Activated T-cell treated with anti-CD3 and anti-CD28 coated beads, Interleukin-2, amount 50 U/mL, for 1 hour (primary cell): ENCODE measurements at regions not wholly inside any gene's neighbourhood (a gene's known extent, or its start where the extent isn't known, plus 50 kb on each side); places are given as distances from the start of the nearest gene placed in this dataset.
"Not testable (repeated sequence)": the region's sequence is repeated elsewhere in the genome, so short reads cannot be mapped to it uniquely, and the experiment has no call there.

Source experiments
- DNase-seq: peaks from one replicate; pipeline ENCODE4 v3.0.0-alpha.2; 2020

DNA sequence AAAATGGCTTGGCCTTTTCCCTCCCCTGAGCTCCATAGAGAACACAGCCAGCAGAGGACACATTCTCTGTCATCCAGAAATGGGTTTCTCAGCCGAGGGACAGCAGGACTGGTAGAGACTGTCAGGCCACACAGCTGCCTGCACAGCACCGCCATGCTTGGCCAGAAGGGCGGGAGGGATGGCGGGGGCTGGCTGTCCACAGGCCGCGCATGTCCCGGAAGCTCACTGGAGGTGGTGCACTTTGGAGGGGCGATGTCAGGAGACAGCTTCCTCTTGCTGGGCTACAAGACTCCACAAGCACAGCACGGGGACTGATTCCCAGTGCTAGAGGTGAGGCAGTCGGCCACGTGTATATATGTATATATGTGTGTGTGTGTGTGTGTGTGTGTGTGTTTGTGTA, 125.3 kb downstream of the GOLGA6L4 start:
- not testable (repeated sequence) for DNase-seq

DNA sequence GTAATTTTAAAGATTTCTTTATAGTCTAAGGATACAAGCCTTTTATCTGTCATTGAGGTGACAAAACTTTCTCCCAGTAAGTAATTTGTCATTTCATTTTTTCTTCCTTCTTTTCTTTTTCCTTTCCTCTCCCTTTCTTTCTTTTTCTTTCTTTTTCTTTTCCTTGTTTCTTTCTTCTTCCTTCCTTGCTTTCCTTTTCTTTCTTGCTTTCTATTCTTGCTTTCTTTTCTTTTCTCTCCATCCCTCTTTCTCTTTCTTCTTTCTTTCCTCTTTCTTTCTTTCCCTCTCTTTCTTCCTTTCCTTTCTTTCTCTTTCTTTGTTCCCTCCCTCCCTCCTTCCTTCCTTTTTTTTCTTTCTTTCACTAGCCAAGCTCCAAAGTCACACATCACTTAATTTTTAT, 148.8 kb downstream of the GOLGA6L4 start:
- not testable (repeated sequence) for DNase-seq

DNA sequence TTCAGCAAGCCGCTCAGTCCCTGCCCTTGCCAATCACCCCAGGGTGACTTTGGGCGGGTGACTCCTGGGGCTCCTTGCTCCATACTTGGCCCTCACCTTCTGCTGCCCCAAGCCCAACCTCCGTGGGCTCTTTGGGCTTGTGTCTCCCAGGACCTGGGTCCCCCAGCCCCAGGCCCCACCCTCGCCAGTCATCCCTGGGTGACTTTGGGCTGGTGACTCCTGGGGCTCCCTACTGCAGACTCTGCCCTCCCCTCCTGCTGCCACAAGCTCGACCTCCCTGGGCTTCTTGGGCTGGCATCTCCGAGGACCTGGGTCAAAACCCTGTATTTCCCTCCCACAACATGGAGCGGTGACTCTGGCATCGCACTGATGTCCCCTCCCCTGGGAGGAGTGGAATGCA, 151.5 kb downstream of the GOLGA6L4 start:
- no peak for DNase-seq

DNA sequence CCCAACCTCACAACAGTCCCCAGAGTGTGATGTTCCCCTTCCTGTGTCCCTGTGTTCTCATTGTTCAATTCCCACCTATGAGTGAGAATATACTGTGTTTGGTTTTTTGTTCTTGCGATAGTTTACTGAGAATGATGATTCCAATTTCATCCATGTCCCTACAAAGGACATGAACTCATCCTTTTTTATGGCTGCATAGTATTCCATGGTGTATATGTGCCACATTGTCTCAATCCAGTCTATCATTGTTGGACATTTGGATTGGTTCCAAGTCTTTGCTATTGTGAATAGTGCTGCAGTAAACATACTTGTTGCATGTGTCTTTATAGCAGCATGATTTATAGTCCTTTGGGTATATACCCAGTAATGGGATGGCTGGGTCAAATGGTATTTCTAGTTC, 152.6 kb downstream of the GOLGA6L4 start:
- not testable (repeated sequence) for DNase-seq

DNA sequence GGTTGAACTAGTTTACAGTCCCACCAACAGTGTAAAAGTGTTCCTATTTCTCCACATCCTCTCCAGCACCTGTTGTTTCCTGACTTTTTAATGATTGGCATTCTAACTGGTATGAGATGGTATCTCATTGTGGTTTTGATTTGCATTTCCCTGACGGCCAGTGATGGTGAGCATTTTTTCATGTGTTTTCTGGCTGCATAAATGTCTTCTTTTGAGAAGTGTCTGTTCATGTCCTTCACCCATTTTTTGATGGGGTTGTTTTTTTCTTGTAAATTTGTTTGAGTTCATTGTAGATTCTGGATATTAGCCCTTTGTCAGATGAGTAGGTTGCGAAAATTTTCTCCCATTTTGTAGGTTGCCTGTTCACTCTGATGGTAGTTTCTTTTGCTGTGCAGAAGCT, 153.1 kb downstream of the GOLGA6L4 start:
- not testable (repeated sequence) for DNase-seq

DNA sequence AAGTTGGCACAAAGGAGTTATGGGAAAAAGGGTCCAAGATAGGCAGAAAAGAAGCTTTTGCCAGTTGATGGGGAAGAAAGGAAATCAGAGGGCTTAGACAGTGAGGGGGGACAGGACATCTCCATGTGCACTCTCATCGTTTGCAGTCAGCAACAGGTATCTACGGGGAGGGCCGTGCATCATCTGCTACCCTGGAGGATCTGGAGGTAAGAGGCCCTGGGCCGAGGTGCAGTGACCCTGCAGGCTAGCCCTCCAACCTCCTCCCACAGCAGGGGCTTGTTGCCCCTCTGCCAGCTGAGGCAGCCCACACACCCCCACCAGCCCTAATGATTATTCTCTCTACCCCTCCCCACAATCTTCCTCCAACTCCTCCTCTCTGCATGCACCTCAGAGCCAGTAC, 154.8 kb downstream of the GOLGA6L4 start:
- DNase-seq, result peak; percentile 8

DNA sequence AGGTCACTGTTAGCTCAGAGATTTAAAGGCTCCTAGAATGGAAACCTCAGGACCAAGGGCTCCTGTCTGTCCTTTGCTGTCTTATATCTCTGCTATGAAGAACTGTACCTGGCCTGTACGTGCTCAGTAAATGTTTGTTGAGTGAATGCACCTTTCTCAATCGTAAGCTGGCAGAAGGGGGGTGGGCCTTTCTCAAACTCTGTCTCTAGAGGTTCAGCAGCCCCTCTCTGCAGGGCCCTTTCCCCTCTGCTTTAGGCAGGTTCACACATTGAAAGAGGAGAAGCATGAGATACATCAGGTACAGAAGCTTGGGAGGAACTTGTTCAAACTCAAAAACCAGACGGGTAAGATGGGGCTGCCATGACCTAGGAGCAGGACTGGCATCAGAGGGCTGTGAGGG, 155.6 kb downstream of the GOLGA6L4 start:
- no peak for DNase-seq

DNA sequence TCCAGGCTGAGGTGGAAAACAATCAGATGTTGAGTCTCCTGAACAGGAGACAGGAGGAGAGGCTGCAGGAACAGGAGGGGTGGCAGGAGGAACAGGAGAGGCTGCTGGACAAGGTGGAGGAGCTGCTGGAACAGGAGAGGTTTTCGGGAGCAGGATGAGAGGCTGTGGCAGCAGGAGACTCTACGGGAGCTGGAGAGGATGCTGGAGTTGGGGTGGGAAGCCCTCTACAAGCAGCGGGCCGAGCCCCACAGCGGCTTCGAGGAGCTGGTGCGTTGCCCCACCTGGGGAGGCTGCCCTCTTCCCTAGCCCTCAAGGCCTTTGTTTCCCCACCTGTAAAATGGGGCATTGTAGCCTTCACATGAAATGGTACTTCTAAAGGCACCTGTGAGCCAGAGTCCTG, 156.4 kb downstream of the GOLGA6L4 start:
- DNase-seq, result not testable (repeated sequence)

DNA sequence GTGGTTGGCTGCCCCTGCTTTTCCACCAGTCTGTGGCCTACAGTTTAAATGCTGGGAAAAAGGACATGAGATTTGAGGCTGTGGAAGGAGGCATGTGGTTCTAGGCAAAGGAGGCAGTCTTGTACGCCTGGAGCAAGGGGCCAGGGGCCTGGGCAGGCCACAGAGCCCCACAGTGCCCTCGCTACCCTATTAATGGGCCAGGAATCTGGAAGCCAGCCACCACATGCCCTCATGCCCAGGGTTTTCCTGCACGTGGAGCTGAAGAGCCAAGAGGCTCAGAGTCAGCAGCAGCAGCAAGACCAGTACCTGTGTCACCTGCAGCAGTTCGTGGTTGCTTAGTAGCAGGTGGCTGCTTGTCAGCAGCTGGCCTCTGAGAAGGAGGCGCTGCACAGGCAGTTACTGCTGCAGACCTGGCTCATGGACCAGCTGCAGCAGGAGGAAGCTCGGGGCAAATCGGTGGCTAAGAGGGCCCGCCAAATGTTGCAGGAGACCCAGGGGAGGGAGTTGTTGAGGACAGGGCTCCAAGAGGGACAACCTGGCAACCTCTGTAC, 157.9 kb downstream of the GOLGA6L4 start:
- DNase-seq, result peak; percentile 8

DNA sequence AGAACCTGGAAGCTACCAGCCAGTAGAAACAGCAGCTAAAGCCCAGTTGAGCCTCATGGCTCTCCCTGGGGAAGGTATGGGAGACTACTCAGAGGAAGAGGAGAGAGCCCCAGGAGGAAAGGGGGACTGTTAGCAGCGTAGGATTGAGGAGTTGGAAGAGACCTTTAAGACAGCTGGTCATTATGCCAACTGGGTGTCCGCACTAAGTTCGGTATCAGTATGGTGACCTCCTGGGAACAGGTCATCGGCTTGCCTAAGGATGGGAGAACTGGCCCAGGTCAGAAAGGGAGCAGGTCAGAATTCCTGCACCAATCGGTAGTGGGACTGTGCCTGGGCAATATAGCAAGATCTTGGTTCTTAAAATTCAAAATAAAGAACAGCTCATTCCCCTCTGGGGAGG, 158.4 kb downstream of the GOLGA6L4 start:
- peak; percentile 8 for DNase-seq

DNA sequence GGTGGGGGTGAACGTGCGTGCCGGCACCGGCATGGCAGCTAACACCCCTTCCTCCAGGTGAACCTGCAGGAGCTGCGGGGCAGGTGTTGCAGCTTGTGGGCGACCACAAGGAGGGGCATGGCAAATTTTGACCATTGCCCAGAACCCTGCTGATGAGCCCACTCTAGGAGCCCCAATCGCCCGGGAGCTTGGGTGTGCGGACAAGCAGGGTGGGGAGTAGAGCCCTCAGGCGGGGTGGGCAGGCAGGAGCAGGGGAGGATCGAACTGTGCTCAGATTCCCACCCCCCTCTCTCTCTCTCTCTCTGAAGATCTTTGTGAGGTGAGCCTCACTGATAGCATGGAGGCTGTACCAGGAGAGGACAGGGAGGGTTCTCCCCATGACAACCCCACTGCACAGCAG, 159.8 kb downstream of the GOLGA6L4 start:
- not testable (repeated sequence) for DNase-seq

DNA sequence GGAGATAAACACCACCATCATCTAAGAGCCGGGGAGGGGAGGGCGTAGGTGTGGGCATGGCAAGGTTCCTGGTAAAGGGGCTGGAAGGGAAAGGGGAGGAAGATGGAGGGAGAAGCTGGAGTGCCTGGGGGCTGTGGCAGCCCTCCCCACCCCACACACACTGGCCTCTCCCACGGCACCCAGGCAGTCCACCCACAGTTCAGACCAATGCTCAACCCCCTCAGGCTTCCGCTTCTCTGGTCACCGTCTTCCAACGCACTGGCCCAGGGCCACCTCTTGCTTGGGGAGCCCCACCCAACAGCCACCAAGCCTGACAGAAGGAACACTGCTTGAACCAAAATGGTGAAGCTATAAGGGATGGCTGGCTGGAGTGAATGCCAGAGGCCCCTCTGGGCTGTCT, 160.3 kb downstream of the GOLGA6L4 start:
- peak; percentile 10 for DNase-seq

DNA sequence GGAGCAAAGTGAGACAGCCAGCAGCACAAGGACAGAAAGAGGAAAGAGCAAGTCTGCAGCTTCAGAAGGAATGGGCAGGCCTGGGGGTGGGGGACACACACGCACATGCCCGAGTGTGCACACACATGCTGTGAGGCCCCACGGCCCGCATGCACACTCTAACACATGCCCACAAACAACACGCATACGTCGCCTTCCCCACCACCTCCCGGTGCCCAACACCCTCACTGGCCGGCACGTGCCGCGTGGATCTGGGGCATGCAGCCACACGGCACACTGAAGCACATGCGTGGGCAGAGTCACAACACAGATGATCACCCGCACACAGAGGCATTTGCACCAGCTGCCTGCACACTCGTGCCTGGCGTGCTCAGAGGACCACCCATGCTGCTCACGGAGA, 161.5 kb downstream of the GOLGA6L4 start:
- not testable (repeated sequence) for DNase-seq

DNA sequence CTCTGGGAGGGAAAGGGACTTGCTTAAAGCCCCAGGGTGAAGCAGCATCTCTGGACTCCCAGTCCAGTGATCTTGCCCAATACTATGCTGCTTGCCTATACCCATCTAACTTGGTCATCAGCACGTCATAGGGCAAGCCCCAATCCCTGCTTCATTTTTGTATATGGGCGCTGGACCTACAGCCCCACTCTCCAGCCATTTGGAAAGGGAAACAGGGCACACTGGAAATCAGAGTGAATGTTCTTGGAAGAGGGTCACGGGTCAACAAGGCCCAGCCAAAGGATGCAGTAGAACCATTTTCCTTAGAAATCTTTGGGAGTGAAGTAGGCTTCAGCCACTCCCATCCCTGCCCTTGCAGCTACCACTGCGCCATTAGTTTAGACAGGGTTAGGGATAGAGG, 162.5 kb downstream of the GOLGA6L4 start:
- not testable (repeated sequence) for DNase-seq

DNA sequence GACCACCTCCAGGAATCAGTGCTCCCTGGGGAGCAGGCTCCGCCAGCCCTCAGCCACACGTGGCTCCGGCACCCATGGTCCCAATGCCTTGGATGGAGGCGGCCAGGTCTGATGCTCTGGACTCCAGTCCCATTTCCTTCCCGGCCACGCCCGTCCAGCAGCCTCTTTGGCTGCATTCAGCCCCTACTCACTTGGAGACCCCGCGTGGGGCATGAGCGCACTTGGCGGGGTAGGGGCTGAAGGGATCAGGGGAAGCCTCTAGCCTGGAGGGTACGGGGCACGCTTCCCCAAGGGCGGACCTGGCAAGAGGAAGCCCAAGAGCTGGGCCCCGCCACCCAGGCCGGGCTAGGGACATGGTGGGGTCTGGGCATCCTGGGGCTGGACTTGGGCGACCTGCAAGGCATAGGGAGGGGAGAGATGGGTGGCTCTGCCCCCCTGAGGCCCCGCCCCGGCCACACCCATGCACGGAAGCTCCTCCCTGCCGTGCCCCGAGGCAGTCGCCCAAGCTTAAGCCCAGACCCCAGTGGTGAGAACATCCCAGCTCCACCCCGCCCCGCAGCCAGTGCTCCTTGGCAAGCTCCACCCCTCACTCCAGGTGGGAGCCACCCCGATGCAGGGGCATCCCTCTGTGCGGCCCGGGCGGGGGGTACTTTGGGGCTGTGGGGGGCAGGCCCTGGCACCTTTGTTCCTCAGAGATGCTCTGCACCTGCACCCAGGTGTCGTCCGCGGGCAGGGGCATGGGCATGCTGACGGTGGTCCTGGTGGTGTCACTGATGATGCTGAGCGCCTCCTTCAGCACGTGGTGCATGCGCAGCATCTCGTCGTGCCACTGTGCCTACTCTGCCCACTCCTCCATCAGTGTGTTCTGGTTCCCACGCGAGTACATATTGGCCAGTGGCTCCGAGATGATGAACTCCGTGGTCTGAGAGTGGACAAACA, 163.5 kb downstream of the GOLGA6L4 start:
- no peak for DNase-seq

DNA sequence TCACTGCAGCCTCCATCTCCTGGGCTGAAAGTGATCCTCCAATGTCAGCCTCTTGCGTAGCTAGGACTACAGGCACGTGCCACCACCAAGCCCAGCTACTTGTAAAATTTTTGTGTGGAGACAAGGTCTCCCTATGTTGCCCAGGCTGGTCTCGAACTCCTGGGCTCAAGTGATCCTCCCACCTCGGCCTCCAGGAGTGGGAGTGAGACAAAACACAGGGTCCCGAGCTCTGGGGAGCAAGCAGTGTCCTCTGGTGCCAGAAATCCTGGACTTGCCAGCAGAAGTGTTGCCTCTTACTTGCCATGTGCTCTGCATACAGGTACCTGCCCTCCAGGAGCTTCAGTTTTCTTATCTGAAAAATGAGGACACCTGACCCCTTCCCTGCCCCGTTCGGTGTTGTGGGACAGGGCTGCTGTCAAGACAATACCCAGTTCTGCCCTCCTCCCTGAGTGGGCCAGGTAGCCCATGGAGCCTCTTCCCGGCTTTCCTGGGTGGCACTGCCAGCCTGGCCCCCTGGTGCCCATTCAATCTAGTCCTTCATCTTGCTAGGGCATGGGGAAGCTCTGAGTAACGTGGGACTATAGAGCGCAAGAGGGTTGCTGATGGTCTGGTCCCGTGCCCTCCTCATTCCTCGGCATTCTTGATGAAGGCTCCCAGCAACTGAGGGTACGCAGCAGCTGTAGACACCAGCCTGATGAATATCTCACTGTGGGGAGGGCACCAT, 164.6 kb downstream of the GOLGA6L4 start:
- DNase-seq, result no peak

DNA sequence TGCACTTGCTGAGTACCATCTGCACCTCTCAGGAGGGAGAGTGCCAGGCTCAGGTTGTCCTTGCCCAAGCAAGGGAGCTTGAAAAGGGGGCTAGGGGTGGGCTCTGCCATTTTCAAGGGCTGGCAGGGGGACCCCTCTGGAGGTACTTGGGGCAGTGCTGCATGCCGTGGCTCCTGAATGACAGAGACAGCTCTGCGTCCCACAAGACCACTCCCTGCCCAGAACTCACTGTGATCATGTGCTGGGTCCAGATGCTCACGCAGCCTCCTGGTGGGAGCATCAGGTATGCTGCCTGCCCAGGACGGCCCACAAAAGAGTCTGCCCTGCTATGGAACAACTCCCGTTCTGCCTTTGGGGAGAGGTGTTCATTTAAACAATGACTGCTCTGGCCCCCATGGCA, 165.2 kb downstream of the GOLGA6L4 start:
- peak; percentile 2 for DNase-seq

DNA sequence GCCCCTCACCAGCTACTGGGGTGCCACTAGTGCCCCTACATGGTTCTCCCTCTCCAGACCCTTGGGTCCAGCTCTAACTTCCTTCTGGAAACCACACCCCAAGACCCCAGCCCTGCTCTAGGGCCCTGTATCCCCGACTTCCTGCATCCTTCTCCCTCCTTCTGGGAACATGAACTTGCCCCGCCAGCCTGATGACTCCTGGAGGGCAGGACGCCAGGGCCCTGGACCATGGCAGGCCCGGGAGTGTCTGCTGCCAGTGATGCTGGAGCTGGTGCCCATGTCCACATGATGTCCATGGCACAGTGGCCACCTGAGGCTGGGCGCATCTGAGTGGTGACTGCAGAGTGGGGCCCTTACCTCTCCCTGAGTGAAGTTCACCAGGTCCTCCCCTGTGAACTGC, 165.9 kb downstream of the GOLGA6L4 start:
- DNase-seq, result not testable (repeated sequence)

DNA sequence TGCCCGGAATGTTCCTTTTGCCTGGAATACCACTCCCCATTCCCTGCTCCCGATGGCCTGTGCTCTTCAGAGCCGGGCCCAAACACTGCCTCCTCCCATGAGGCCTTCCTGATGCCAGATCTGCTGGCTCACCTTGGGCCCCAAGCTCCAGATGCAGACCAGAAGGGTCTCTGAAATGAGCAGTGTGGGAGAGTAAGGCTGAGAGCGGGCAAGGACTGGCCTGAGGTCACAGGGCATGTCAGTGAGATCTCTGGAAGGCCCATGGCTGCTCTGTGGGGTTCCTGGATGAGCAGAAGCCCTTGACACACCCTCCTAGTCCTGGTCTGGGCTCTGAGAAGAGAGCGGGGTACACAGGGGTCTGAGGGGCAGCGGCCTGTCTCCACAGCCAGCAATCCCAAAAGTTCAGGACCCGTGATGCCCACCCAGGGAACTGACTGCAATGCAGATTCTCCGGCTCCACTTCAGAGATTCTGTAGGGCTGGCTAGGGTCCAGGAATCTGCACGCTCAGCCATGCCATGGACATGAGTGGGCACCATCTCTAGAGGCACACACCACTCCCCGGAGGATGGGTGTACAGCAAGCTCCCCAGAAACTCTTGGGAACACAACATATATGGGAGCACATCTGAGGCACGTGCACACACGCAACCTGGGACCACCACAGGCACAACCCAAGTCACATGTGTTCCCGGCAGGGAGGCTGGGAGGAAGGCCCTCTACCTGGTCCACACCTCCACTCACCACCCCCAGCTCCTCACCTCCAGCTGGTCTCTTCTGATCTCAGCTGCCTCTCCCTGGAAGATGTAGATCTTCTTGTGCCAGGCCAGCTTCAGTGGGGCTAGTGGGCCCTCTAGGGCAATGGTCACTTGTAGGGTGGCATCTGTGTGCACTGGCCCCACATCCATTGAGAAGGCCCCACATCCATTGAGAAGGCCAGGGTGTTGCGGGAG, 166.6 kb downstream of the GOLGA6L4 start:
- peak; percentile 2 for DNase-seq

DNA sequence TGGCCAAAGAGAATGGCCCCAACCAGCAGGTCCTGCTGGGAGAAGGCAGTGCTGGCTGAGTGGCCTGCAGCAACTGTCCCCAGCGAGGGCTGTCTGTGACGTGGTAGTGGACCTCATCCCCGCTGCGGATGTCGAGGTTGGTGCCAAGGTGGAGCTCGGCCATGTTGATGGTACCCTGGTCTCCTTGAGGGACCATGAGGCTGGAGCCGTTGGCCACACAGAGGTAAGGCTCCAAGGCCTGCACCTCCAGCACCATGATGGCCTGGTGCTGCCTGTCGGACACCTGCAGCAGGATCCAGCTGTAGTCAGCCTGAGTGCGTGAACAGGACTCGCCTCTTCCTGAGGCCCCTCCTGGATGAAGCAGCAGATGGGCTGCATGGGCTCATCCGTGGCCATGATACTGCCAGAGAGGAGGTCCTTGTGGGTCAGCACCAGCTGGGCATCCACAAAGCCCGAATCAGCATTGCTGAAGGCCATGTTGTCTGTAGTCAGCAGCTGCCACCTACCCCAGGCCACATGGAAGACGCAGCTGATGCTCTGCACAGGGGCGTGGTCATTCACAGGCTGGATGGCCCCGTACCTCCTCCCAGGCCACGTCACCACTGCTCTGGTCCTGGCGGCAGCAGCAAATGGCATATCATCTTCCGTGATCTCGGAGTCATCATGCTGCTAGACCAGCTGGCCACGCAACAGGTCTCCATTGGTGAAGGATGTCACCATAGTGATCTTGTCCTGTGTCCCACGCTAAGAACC, 167.5 kb downstream of the GOLGA6L4 start:
- peak; percentile 8 for DNase-seq

DNA sequence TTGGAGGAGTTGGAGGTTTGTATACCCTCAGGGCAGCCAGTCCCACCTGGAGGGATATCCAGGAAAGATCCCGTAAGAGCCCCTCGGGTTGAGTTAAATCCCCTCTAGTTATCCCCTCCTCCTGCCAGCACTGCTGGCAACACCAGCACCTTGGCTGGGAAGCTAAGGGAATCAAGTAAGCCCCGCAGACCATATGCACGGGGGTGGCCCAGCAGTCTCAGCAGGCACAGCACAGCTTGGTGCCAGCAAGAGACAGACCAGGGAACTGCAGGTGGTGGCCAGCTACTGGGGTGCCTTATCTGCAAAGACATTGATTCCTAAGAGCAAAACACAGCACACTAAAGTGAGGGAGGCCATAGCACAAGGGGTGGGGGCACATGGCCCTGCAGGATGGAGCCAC, 173.8 kb downstream of the GOLGA6L4 start:
- not testable (repeated sequence) for DNase-seq
